Osteoblast (primary cell): ENCODE measurements at regions not wholly inside any gene's neighbourhood (a gene's known extent, or its start where the extent isn't known, plus 50 kb on each side); places are given as distances from the start of the nearest gene placed in this dataset.

Source experiments
- DNase-seq: peaks from one replicate; pipeline ENCODE4 v3.0.0; 2011; ENCODE audit warnings: low spot score, mixed read lengths; ENCODE audit not compliant: insufficient read length; ENCODE audit errors: missing footprints
- H2AFZ ChIP-seq: 2 replicates; pipeline ENCODE4 v1.6.0; 2011; ENCODE audit warnings: mild to moderate bottlenecking, low read length
- H3K27ac ChIP-seq: 2 replicates; pipeline ENCODE4 v1.5.1; 2011; ENCODE audit warnings: mild to moderate bottlenecking, low read depth, low read length, moderate library complexity
- H3K27me3 ChIP-seq: 2 replicates; pipeline ENCODE4 v1.6.0; 2012; ENCODE audit warnings: mild to moderate bottlenecking, control low read depth, inconsistent platforms, low read length, moderate library complexity; ENCODE audit not compliant: insufficient read depth
- H3K36me3 ChIP-seq: 2 replicates; pipeline ENCODE4 v1.5.1; 2011; ENCODE audit warnings: mild to moderate bottlenecking, low read length, control low read depth, moderate library complexity; ENCODE audit not compliant: insufficient read depth
- H3K4me1 ChIP-seq: 2 replicates; pipeline ENCODE4 v1.5.1; 2011; ENCODE audit warnings: mild to moderate bottlenecking, low read length, control low read depth, moderate library complexity; ENCODE audit not compliant: insufficient read depth
- H3K4me2 ChIP-seq: 2 replicates; pipeline ENCODE4 v1.6.0; 2011; ENCODE audit warnings: mild to moderate bottlenecking, low read length; ENCODE audit not compliant: insufficient read depth
- H3K4me3 ChIP-seq: fragments of 200-600 bp; sonication (generic); 3 replicates; pipeline ENCODE4 v1.5.1; 2012; ENCODE audit warnings: mild to moderate bottlenecking, low read length, inconsistent platforms; ENCODE audit not compliant: insufficient read depth
- H3K79me2 ChIP-seq: 2 replicates; pipeline ENCODE4 v1.6.0; 2012; ENCODE audit warnings: mild to moderate bottlenecking, low read length, control low read depth, inconsistent platforms; ENCODE audit not compliant: insufficient read depth
- H3K9me3 ChIP-seq: 2 replicates; pipeline ENCODE4 v1.5.1; 2011; ENCODE audit warnings: low read depth, low read length, control low read depth
- H4K20me1 ChIP-seq: 2 replicates; pipeline ENCODE4 v1.6.0; 2012; ENCODE audit warnings: mild to moderate bottlenecking, low read length, control low read depth; ENCODE audit not compliant: insufficient read depth
- TF ChIP-seq, protein P1 (sequence below): IDR thresholded peaks from 2 replicates; pipeline ENCODE4 v1.5.1; 2011; ENCODE audit warnings: mild to moderate bottlenecking, low read depth, low read length, moderate library complexity; ENCODE audit errors: extremely low read depth

DNA sequence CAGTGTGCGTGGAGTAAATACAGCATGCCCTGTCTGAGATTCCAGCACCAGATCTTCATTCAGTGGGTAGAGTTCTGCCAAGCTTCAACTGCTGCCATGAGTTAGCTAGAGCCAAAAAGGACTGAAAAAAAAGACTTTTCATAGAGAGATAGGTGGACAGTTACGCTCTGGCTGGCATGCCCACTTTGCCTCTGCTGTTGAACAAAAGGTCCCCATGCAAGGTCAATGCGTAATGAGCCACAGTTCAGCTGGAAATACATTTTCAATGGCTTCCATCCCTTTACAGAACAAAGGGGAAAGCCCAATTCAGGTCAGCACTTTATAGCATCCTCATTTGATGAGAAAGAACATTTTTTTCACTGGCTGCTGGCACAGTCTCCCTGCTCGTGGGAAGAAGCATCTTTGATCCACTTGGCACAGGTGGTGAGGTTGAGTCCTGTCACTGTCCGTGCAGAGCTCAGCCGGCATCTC is 86.9 kb upstream of the ERCC6L2 start:
- DNase-seq = no peak
- H3K27me3 ChIP-seq = peaks cover 51% of the 10 kb centered on the region

DNA sequence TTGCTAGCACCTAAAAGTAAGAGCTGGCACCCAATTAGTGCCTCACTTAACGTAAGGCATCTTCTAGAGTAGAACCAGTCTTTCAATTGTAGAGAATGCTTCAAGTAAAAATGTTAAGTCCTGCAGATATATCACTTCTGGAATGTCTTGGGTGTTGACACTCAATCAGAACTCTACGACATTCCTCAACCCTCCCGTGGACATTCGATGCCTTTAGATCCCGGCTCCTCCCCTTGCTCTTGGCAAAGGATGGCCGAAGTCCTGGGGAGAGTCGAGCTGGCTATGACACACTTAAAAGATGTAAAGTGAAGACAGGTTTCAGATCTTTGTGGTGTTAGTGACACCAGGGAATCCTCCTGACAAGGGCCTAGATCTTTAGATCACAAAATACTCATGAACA is 87.5 kb upstream of the ERCC6L2 start:
- peaks cover 51% of the 10 kb centered on the region for H3K27me3 ChIP-seq
- DNase-seq = peak; percentile 47
- H4K20me1 ChIP-seq = no peaks in the 10 kb centered on the region
- H3K27ac ChIP-seq = no peak overlapping the region
- no peak overlapping the region for H3K4me2 ChIP-seq
- H3K9me3 ChIP-seq = no peaks in the 10 kb centered on the region
- H3K79me2 ChIP-seq = no peaks in the 10 kb centered on the region
- no peak overlapping the region for H3K4me3 ChIP-seq
- TF ChIP-seq, protein P1, sequence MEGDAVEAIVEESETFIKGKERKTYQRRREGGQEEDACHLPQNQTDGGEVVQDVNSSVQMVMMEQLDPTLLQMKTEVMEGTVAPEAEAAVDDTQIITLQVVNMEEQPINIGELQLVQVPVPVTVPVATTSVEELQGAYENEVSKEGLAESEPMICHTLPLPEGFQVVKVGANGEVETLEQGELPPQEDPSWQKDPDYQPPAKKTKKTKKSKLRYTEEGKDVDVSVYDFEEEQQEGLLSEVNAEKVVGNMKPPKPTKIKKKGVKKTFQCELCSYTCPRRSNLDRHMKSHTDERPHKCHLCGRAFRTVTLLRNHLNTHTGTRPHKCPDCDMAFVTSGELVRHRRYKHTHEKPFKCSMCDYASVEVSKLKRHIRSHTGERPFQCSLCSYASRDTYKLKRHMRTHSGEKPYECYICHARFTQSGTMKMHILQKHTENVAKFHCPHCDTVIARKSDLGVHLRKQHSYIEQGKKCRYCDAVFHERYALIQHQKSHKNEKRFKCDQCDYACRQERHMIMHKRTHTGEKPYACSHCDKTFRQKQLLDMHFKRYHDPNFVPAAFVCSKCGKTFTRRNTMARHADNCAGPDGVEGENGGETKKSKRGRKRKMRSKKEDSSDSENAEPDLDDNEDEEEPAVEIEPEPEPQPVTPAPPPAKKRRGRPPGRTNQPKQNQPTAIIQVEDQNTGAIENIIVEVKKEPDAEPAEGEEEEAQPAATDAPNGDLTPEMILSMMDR = no peak
- no peak overlapping the region for H2AFZ ChIP-seq
- no peaks in the 10 kb centered on the region for H3K36me3 ChIP-seq
- H3K4me1 ChIP-seq = peaks cover 6% of the 10 kb centered on the region

More for the DNA sequence above, 86.9 kb upstream of the ERCC6L2 start:
- H3K4me1 ChIP-seq = peaks cover 6% of the 10 kb centered on the region
- no peak overlapping the region for H2AFZ ChIP-seq
- H4K20me1 ChIP-seq = no peaks in the 10 kb centered on the region
- H3K4me3 ChIP-seq = no peak overlapping the region
- no peaks in the 10 kb centered on the region for H3K36me3 ChIP-seq
- H3K79me2 ChIP-seq = no peaks in the 10 kb centered on the region
- TF ChIP-seq, protein P1 = no peak
- no peak overlapping the region for H3K27ac ChIP-seq
- no peak overlapping the region for H3K4me2 ChIP-seq
- no peaks in the 10 kb centered on the region for H3K9me3 ChIP-seq

DNA sequence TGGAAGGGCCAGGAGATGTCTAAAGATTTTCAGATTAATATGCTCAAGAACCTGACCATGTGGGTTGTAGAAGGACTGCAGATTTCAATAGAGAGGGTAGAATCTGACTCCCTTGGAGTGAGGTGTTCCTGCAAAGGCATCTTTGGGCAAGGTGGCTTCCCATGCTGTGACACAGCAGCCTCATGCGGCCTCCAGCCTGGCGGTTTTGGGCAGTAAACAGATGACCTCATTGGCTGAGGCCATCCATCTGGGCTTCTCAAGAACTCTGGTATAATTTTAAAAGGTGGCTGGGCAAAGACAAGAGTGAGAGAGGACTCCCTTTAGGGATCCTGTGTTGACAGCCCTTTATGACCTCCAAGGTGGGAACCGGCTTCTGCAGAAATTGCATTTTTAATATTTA is 90.3 kb upstream of the ERCC6L2 start:
- H3K27ac ChIP-seq = no peak overlapping the region
- H3K36me3 ChIP-seq = no peaks in the 10 kb centered on the region
- peaks cover 26% of the 10 kb centered on the region for H3K27me3 ChIP-seq
- peaks cover 6% of the 10 kb centered on the region for H3K4me1 ChIP-seq
- no peak for DNase-seq
- no peaks in the 10 kb centered on the region for H4K20me1 ChIP-seq
- TF ChIP-seq, protein P1 = no peak
- no peak overlapping the region for H3K4me2 ChIP-seq
- H3K4me3 ChIP-seq = no peak overlapping the region
- H3K9me3 ChIP-seq = no peaks in the 10 kb centered on the region
- H3K79me2 ChIP-seq = no peaks in the 10 kb centered on the region
- H2AFZ ChIP-seq = no peak overlapping the region

DNA sequence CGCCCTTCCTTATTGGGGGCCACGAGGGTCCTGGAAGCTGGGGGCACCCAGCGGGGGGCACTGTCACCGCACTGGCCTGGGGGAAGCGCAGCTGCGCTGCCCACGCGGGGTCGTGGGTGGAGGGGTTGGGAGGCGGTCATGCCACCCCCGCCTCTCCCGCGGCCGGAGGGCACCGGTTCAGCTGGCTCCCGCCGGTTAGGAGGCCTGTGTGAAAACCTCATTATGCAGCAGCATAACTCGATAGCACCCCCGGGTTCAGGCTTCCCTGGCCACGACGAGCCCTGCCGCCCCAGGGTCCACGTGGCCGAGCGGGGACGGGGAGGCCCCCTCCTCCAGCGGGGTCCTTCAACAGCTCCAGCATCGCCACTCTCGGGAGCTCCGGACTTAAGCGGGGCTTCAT is 91.2 kb upstream of the ERCC6L2 start:
- peaks cover 6% of the 10 kb centered on the region for H3K4me1 ChIP-seq
- TF ChIP-seq, protein P1 = no peak
- H3K9me3 ChIP-seq = no peaks in the 10 kb centered on the region
- no peak for DNase-seq
- no peaks in the 10 kb centered on the region for H3K36me3 ChIP-seq
- H3K27ac ChIP-seq = no peak overlapping the region
- H2AFZ ChIP-seq = no peak overlapping the region
- H3K4me2 ChIP-seq = no peak overlapping the region
- H3K79me2 ChIP-seq = no peaks in the 10 kb centered on the region
- no peak overlapping the region for H3K4me3 ChIP-seq
- no peaks in the 10 kb centered on the region for H4K20me1 ChIP-seq
- peaks cover 25% of the 10 kb centered on the region for H3K27me3 ChIP-seq
